ENCODE measurements at regions not wholly inside any gene's neighbourhood (a gene's known extent, or its start where the extent isn't known, plus 50 kb on each side); places are given as distances from the start of the nearest gene placed in this dataset.

DNA sequence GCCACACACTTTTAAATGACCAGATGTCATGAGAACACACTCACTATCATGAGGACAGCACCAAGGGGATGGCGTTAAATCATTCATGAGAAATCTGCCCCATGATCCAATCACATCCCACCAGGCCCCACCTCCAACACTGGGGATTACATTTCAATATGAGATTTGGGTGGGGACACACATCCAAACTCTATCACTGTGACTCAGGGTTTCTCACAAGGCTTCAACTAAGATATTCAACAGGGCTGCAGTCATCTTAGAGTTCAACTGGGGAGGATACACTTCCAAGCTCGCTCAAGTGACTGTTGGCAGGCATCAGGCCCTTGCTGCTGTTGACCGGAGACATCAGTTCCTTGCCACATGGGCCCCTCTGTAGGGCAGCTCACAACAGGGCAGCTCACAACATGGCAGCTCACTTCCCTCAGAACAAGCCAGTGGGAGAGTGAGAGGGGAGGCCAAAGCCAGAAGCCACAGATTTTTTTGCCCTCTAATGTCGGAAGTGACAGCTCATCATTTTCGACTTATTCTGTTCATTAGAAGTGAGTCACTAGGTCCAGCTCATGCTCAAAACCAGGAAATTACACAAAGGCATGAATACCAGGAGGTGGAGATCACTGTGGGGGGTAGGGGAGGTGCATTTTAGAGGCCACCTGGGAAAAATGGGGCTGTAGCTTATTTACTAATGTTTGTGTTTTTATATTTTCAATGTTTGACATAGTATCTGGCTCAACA, 50.8 kb upstream of the PTHLH start:
- ATAC-seq, result no peak
- DNase-seq, result no peak
- Mint-ChIP-seq H3K27ac (no peak overlapping the region), H3K4me3 (no peak overlapping the region), H3K27me3 (ENCODE audit: low read depth) (peaks cover 3% of the 10 kb centered on the region), H3K9me3 (ENCODE audit: insufficient read depth) (no peaks in the 10 kb centered on the region), H3K4me1 (ENCODE audit: low read depth) (no peaks in the 10 kb centered on the region), H3K36me3 (ENCODE audit: low read depth) (no peaks in the 10 kb centered on the region)
- POLR2A ChIA-PET, result no interaction called here
- CTCF ChIA-PET, result no interaction called here

- no peaks in the 10 kb centered on the region for H3K4me1 Mint-ChIP-seq (ENCODE audit: low read depth)
- no peak overlapping the region for H3K4me3 Mint-ChIP-seq
- ChIA-PET CTCF (interaction anchor here (1.0 kb wide), 1 partner anchor 82 kb away, joined by 4 read pairs; no protein-coding TSS in a partner anchor), POLR2A (interaction anchor here (0.6 kb wide), 1 partner anchor 566 kb away, joined by 4 read pairs; no protein-coding TSS in a partner anchor)
- no peaks in the 10 kb centered on the region for H3K36me3 Mint-ChIP-seq (ENCODE audit: low read depth)
- ATAC-seq (no peak), DNase-seq (no peak)
- no peak overlapping the region for H3K27ac Mint-ChIP-seq
- H3K9me3 Mint-ChIP-seq (ENCODE audit: insufficient read depth), result no peaks in the 10 kb centered on the region
- peaks cover 3% of the 10 kb centered on the region for H3K27me3 Mint-ChIP-seq (ENCODE audit: low read depth)
Measured at GRCh38 chr12:28024231-28024995, 51.9 kb upstream of the PTHLH start.

- POLR2A ChIA-PET, result no interaction called here
- Mint-ChIP-seq H3K36me3 (ENCODE audit: low read depth) (no peaks in the 10 kb centered on the region), H3K4me3 (no peak overlapping the region), H3K9me3 (ENCODE audit: insufficient read depth) (no peaks in the 10 kb centered on the region), H3K27me3 (ENCODE audit: low read depth) (peaks cover 3% of the 10 kb centered on the region), H3K4me1 (ENCODE audit: low read depth) (no peaks in the 10 kb centered on the region), H3K27ac (no peak overlapping the region)
- ATAC-seq (no peak), DNase-seq (no peak)
- CTCF ChIA-PET, result no interaction called here
Measured at GRCh38 chr12:28025821-28026505, 53.4 kb upstream of the PTHLH start.

GRCh38 chr12:28026701-28027100, 54.2 kb upstream of the PTHLH start:
- ChIA-PET POLR2A (no interaction called here), CTCF (no interaction called here)
- Mint-ChIP-seq H3K4me3 (no peak overlapping the region), H3K36me3 (ENCODE audit: low read depth) (no peaks in the 10 kb centered on the region), H3K4me1 (ENCODE audit: low read depth) (no peaks in the 10 kb centered on the region), H3K27me3 (ENCODE audit: low read depth) (peaks cover 3% of the 10 kb centered on the region), H3K9me3 (ENCODE audit: insufficient read depth) (no peaks in the 10 kb centered on the region), H3K27ac (no peak overlapping the region)
- DNase-seq (no peak), ATAC-seq (no peak)

GRCh38 chr12:28027328-28027727, 54.8 kb upstream of the PTHLH start:
- no peak for ATAC-seq
- Mint-ChIP-seq H3K9me3 (ENCODE audit: insufficient read depth) (no peaks in the 10 kb centered on the region), H3K4me1 (ENCODE audit: low read depth) (no peaks in the 10 kb centered on the region), H3K27ac (no peak overlapping the region), H3K36me3 (ENCODE audit: low read depth) (no peaks in the 10 kb centered on the region), H3K4me3 (no peak overlapping the region), H3K27me3 (ENCODE audit: low read depth) (peaks cover 3% of the 10 kb centered on the region)
- CTCF ChIA-PET, result no interaction called here
- DNase-seq, result no peak
- POLR2A ChIA-PET, result no interaction called here

DNA sequence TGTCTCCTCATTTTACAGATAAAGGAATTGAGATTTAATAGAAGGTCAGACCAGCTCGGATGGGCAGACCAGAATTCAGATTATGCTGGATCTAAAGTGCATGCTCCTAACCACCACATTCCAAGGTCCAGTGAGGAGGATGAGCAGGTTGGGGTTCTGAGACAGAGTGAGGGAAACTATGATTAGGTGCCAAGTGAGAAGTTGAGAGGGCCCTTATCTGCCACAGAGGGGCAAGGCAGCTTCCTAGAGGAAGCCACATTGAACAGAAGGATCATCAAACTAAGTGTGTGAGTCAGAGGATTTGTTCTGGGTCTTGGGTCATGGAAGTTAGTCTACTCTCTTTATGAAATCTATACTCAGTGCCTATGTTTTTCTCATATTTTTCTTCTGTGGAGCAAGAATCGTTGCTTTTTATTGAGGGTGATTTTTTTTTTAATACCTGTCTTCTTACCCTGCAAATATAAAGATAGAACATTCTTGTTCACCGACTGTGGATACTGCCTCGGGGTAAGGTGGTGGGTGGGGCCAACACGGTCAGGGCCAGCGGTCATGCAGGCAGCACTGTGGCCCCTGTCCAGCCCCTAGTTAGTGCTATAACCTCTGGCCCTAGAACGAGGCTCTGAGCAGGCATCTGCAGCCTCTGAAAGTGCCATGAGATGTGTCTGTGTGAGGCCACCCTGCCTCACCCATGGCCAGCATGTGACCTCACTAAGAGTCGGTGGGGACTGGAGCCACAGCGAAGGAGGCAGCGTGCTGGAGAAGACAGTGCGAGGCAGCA, 55.6 kb upstream of the PTHLH start:
- Mint-ChIP-seq H3K27me3 (ENCODE audit: low read depth) (no peaks in the 10 kb centered on the region), H3K9me3 (ENCODE audit: insufficient read depth) (no peaks in the 10 kb centered on the region), H3K4me1 (ENCODE audit: low read depth) (no peaks in the 10 kb centered on the region), H3K4me3 (no peak overlapping the region), H3K27ac (no peak overlapping the region), H3K36me3 (ENCODE audit: low read depth) (no peaks in the 10 kb centered on the region)
- ChIA-PET CTCF (no interaction called here), POLR2A (no interaction called here)
- ATAC-seq (no peak), DNase-seq (no peak)

- Mint-ChIP-seq H3K27ac (no peak overlapping the region), H3K36me3 (ENCODE audit: low read depth) (no peaks in the 10 kb centered on the region), H3K4me1 (ENCODE audit: low read depth) (no peaks in the 10 kb centered on the region), H3K9me3 (ENCODE audit: insufficient read depth) (no peaks in the 10 kb centered on the region), H3K27me3 (ENCODE audit: low read depth) (no peaks in the 10 kb centered on the region), H3K4me3 (no peak overlapping the region)
- ATAC-seq (no peak), DNase-seq (no peak)
- ChIA-PET POLR2A (no interaction called here), CTCF (no interaction called here)
Measured at GRCh38 chr12:28032811-28033537, 60.4 kb upstream of the PTHLH start.

DNA sequence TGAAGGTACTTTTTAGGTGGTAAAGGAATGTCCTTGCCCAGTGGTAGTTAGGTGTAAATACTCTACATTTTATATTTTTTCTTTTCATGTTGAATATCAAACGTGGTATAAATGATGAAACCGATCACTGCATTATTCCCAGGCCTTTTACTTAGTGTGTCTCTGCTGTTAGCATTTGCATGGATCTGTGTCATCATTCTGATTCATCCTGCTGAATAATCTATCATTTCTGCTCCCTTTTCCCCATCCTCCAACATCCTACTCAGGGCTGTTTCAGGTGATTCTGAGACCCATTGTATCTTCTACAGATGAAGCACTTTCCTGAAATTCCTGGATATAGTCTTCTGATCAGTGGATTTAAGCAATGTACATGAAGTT, 61.0 kb upstream of the PTHLH start:
- DNase-seq (no peak), ATAC-seq (no peak)
- no peaks in the 10 kb centered on the region for H3K9me3 Mint-ChIP-seq (ENCODE audit: insufficient read depth)
- no peaks in the 10 kb centered on the region for H3K4me1 Mint-ChIP-seq (ENCODE audit: low read depth)
- CTCF ChIA-PET, result no interaction called here
- no peaks in the 10 kb centered on the region for H3K27me3 Mint-ChIP-seq (ENCODE audit: low read depth)
- H3K36me3 Mint-ChIP-seq (ENCODE audit: low read depth), result no peaks in the 10 kb centered on the region
- POLR2A ChIA-PET, result no interaction called here
- H3K27ac Mint-ChIP-seq, result no peak overlapping the region
- H3K4me3 Mint-ChIP-seq, result no peak overlapping the region

GRCh38 chr12:28034271-28034670, 61.7 kb upstream of the PTHLH start:
- H3K4me1 Mint-ChIP-seq (ENCODE audit: low read depth), result no peaks in the 10 kb centered on the region
- ChIA-PET CTCF (no interaction called here), POLR2A (no interaction called here)
- ATAC-seq, result no peak
- DNase-seq, result no peak
- no peaks in the 10 kb centered on the region for H3K36me3 Mint-ChIP-seq (ENCODE audit: low read depth)
- no peak overlapping the region for H3K4me3 Mint-ChIP-seq
- no peaks in the 10 kb centered on the region for H3K27me3 Mint-ChIP-seq (ENCODE audit: low read depth)
- no peak overlapping the region for H3K27ac Mint-ChIP-seq
- H3K9me3 Mint-ChIP-seq (ENCODE audit: insufficient read depth), result no peaks in the 10 kb centered on the region

DNA sequence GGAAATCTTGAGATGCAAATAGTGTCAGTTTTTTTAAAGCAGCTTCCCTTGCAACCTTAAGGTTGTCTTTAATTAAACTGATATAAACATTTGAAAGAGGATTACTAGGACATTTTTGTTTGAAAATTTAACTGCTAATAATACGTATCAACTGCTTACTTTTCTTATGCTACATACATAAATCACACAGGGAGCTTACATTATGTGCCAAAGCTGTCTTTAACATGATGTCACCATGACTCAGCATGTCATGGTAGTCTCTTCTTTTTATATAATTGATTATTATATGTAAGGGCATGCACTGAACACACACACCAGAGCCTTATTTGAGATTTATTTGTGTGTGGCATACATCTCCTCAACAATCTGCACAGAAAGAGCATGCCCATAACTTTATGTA, 63.0 kb upstream of the PTHLH start:
- H3K9me3 Mint-ChIP-seq (ENCODE audit: insufficient read depth), result no peaks in the 10 kb centered on the region
- CTCF ChIA-PET, result no interaction called here
- no peaks in the 10 kb centered on the region for H3K4me1 Mint-ChIP-seq (ENCODE audit: low read depth)
- H3K27me3 Mint-ChIP-seq (ENCODE audit: low read depth), result no peaks in the 10 kb centered on the region
- POLR2A ChIA-PET, result no interaction called here
- H3K27ac Mint-ChIP-seq, result no peak overlapping the region
- H3K36me3 Mint-ChIP-seq (ENCODE audit: low read depth), result no peaks in the 10 kb centered on the region
- ATAC-seq, result no peak
- DNase-seq, result no peak
- H3K4me3 Mint-ChIP-seq, result no peak overlapping the region

- Mint-ChIP-seq H3K36me3 (ENCODE audit: low read depth) (no peaks in the 10 kb centered on the region), H3K4me1 (ENCODE audit: low read depth) (no peaks in the 10 kb centered on the region), H3K4me3 (no peak overlapping the region), H3K27me3 (ENCODE audit: low read depth) (no peaks in the 10 kb centered on the region), H3K9me3 (ENCODE audit: insufficient read depth) (no peaks in the 10 kb centered on the region), H3K27ac (no peak overlapping the region)
- ChIA-PET POLR2A (no interaction called here), CTCF (no interaction called here)
- DNase-seq (no peak), ATAC-seq (no peak)
Measured at GRCh38 chr12:28036940-28037339, 64.4 kb upstream of the PTHLH start.

All from activated CD8-positive, alpha-beta T cell treated with anti-CD3 and anti-CD28 coated beads, Interleukin-2, amount 10 ng/mL, durations not matched to agents 7 days and 5 days (primary cell).